Globus pallidus (tissue), 1 donor: ENCODE measurements at regions not wholly inside any gene's neighbourhood (a gene's known extent, or its start where the extent isn't known, plus 50 kb on each side); places are given as distances from the start of the nearest gene placed in this dataset.
"Not testable (repeated sequence)": the region's sequence is repeated elsewhere in the genome, so short reads cannot be mapped to it uniquely, and the experiment has no call there.

Experiments used
- DNase-seq: peaks from one replicate; pipeline ENCODE4 v3.0.0-alpha.2; 2015; ENCODE audit warnings: low spot score

DNA sequence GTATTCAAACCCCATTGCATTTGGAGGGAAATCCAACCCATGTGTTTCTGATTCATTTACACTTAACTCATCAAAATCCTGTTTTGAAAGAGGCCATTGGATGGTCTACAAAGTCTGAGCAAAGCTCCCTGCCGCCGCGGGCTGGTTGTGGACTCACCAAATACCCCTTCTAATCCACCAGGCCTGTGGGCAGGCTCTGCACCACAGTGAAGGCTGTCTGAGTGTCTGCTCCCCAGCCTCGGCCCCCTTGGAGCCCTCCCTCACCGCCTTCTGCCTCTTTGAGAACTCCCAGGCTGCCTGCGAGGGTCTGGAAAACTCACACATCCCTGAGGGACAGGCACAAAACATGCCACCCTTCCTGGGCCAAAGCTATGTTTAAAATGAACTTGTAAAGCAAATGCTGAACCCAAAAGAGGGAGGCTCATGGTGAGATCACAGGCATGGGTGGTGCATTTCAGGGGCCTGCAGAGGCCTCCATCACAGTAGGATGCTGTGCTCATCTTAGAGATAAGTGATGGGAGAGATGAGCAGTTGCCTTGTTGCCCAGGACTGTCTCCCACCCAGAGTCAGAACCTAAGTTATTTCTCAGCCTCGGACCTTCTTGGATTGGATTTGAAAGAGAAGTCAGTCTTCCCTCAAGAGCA lies 225.0 kb downstream of the CYP26B1 start:
- no peak for DNase-seq

DNA sequence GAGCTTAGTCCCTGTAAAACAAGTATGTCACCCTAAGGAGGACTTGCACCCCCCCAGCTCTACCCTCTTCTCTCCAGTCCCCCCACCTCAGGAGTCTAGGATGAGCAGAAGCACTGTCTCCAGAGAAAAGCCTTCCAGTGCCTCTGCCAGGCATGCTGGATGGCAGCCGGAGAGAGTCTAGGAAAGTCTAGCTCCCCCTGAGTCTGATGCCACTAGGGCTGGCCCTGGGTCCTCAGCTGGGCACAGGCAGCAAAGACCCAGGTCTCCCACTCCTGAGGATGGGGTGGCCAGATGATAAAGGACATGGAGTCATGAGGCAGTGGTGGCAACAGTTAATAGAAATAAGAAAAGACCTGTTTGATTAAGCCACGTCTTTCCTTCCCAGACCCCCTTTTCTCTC lies 225.6 kb downstream of the CYP26B1 start:
- DNase-seq = no peak

DNA sequence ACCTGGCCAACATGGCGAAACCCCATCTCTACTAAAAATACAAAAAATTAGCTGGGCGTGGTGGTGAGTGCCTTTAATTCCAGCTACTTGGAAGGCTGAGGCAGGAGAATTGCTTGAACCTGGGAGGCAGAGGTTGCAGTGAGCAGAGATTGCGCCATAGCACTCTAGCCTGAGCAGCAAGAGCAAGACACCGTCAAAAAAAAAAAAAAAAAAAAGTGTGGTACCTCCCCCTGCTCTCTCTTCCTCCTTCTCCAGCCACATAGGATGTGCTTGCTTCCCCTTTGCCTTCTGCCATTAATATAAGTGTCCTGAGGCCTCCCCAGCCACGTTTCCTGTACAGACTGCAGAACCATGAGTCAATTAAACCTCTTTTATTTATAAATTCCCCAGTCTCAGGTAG lies 226.8 kb downstream of the CYP26B1 start:
- DNase-seq = not testable (repeated sequence)

DNA sequence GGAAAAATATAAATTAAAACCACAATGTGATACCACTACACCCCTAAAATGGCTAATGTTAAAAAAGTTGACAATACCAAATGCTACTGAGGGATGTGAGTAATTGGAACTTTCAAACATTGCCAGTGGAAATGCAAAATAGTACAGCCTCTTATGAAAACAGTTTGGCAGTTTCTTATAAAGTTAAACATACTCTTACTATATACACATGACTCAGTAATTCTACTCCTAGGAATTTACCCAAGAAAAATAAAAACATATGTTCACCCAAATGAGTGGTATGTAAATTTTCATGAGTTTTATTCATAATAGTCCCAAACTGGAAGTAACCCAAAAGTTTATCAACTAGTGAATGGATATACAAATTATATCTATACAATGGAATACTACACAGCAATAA lies 228.0 kb downstream of the CYP26B1 start:
- no peak for DNase-seq

DNA sequence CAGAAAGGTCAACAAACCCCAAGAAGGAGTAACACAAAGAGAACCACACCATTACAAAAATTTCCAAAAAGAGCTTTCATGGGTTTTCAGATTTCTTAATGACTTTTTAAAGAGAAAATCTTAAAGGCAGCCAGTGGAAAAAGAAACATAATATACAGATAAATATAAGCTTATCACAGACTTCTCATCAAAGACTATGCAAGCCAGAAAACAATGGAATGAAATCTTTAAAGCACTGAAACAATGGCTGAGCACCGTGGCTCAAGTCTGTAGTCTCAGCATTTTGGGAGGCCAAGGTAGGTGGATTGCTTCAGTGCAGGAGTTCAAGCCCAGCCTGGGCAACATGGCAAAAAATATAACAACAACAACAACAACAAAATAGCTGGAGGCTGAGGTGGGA lies 237.4 kb downstream of the CYP26B1 start:
- no peak for DNase-seq

DNA sequence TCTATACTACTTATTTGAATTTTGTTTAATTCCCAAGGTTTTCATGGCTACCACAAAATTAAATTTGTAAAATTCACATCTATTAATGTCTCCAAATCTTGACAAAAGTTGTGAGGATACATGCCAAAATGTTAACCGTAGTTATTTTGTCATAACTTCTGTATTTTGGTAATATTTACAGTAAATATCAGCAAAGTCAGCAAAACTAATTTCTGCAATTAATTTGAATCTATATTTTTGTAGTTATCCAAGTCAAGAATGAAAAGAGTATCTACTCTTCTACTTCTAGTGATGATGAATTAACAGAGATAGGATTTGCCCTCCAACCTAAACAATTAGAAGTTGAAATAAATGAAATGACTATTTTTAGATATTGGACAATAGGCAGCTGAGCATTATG lies 238.9 kb downstream of the CYP26B1 start:
- no peak for DNase-seq

DNA sequence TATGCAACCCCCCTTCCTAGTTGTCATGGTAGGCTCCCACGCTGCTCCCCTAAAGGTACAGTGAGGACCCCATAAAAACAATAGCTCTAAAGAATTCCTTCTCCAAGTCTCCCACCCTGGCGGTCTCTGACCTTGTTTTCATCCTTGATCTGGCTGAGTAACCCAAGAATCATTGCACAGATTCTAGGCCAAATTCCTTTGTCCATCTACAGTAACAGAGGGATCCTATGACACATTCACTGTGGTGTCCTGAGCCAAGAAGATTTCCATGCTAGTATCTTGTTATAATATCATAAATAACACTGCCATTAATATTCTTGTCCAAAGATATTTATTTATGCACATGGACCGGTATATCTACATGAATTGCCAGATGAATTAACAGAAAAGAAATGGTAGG lies 240.2 kb downstream of the CYP26B1 start:
- DNase-seq = no peak

DNA sequence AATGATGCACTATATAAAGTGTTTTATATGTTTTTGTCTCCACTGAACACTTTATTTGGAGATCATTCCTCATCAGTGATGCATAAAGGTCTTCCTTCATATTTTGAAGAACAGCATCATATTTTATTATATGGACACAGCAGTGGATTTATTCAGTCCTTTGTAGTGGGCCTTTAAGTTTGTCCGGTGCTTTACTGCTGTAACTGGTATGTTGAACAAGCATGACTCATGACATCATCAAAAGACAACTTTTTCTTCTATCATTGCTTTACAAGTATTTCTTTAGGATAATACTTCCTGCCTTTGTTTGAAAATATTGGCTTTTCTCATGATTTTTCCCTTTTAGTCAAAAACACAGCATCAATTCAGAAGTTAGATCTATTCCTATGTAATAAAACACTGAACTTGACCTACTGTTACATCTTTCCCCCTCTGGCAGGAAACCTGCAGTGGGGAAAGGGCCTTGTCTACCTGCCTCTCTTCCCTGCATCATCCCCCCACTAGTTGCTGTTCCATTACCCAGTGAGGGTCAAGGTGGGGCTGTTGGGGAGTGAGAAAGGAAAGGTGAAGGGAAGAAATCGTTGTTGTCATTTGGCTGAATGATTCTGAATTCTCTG lies 241.2 kb downstream of the CYP26B1 start:
- DNase-seq = no peak

DNA sequence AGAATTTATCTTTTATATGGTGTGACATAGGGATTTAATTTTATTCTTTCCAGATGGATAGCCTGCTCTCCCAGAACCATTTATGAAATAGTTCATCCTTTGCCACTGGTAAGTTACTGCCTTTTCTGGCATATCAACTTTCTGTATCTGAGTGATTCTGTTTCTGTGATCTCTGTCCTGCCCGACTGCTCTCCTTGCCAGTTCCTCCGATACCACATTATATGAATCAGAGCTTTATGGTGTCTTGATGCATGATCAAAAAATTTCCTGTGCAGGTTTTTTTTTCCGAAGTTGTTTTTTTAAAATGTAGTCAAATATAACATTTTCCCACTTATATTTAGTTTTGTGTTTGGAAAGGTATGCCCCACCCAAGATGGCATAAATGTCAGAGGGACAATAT lies 242.5 kb downstream of the CYP26B1 start:
- DNase-seq = no peak

DNA sequence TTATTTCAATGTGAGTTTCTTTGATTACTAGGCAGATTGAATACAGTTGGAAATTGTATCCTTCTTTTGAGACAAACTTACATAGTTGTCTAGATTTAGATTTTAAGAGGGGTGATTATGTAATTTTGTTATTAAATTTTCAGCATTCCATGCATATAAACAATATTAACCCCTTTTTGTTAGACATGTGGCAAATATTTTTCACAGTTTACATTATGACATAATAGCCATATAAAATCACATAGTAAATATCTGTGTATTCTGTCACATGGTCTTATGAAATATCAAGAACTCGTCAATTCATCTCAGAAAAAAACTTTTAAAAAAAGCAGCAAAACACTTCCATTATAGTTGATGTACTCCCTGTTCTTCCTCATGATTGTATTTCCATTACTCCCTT lies 243.8 kb downstream of the CYP26B1 start:
- no peak for DNase-seq

DNA sequence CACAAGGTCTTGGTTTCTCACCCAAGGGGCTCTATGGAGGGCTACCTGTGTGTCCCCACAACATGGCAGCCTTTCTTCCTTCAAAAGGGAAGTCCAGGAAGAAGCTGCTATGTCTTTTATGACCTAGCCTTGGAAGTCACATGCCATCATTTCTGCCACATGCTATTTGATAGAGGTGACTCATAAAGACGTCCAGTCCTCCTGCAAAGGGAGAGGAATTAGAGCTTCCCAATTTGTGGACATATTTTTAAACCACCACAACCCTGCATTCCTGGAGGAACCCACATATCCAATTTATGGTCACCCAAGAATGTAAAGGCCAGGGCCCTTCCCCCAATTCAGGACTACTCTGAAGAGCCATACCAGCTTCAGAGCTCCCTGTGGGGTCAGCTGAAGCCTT lies 246.2 kb downstream of the CYP26B1 start:
- no peak for DNase-seq

DNA sequence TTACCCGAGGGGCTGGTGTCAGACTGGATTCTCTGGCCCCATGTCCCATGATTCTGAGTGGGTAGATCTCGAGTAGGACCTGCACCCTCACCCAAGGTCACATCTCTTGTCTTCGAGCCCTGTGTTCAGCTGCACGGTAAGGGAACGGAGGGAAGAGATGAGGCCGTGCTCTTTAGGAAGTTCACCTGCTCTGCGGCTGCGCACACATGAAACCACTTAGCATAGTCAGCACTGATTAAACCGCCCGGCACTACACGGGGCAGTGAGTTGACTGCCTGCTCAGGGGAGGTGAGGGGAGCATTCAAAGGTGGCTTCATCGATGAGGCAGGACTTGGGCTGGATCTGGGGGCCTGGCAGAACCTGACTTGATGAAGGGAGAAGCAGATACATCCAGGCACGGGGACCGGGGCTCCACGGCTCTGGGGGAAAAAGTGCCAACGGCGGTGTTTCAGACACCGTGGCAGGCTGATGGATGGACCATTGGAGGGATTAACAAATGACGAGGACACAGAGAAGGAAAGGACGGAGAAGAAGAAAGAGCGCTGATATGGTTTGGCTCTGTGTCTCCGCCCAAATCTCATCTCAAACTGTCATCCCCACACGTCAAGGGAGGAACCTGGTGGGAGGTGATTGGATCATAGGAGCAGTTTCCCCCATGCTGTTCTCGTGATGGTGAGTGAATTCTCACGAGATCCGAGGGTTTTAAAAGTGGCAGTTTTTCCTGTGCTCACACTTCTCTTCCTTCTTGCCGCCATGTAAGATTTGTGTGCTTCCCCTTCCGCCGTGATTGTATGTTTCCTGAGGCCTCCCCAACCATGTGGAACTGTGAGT lies 248.6 kb downstream of the CYP26B1 start:
- no peak for DNase-seq

DNA sequence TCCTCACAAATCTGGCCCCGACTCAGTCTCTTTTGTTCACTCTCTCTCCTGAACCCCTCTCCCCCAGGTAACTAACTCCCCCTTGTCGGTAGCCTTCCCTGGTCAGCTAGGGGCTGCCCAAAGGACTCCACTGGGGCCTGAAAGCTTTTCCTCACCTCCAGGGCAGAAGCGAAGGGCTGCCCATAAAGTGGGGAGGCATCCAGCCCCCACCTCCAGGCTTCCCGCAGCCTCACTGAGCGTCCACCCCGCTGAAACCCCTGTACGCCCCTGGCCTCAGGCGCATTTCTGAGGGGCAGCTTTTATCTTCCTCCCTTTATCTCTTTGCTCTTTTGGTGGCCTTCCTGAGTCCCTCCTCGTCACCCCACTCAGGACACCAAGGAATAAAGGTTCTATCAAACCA lies 249.3 kb downstream of the CYP26B1 start:
- DNase-seq = no peak

DNA sequence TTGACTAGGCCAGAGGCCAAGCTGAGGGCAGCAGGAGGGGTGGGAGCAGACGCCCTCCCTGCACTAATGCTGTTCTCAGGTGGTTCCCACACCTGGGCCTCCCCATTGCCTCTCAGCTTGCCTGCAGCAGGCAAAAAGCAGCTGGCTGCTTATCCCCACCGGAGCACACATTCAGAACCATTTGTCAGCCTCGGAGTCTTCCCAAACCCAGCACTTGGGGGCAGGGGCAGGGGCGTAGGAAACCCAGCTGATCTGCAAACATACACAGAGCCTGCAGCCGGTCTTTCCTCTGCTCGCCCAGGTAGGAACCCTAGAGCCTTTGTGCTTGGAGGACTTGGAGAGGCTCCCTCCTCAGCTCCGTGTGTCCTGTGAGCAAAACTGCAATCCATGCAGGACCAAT lies 249.8 kb downstream of the CYP26B1 start:
- DNase-seq = no peak

DNA sequence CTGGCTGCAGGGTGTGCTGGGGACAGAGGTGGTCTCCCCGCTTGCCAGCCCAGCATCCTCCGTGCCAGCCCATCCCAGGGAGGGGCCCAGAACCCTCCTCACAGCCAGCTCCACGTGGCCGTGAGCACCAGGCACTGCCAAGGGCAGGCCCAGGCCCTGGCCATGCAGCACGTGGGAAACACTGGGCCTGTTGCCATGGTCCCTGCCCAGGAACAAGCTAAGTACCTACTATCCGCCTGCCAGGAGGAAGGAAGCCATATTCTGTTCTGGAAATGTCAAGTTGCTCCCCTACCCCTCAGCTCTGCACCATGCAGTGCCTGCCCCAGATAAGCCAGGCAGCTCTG lies 250.6 kb downstream of the CYP26B1 start:
- DNase-seq = no peak

DNA sequence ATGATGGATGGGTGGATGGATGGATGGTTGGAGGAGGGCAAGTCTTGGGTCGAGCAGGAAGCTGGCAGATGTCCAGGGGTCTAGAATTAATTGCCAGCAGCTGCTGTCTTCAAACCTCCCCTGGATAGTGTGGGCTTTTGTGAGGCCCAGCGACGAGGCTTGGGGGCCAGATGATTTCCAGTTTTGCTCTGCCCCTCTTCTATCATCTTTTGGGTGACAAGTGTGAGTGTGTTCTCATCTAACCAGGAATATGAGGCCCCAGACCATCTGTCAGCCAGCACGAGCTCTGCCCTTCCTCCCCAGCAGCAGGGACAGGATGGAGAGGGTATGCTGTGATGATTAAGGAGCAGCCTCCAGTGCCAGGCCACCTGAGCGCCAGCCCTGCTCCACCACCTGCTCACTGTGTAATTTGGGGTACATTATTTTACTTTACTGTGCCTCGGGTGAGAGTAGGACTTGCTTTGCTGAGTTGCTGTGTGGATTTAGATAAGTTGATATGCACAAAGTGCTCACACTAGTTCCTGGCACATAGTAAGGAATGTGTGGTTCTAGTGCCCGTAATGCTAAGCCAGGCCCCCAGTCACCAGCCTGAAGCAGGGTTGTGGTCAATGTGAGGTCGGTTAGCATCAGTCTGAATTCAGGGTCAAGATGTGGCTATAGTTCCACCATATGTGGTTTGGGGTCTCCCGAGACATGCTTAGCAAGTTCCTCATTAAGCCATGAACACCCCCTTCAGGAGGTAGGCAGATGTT lies 251.1 kb downstream of the CYP26B1 start:
- DNase-seq = no peak

DNA sequence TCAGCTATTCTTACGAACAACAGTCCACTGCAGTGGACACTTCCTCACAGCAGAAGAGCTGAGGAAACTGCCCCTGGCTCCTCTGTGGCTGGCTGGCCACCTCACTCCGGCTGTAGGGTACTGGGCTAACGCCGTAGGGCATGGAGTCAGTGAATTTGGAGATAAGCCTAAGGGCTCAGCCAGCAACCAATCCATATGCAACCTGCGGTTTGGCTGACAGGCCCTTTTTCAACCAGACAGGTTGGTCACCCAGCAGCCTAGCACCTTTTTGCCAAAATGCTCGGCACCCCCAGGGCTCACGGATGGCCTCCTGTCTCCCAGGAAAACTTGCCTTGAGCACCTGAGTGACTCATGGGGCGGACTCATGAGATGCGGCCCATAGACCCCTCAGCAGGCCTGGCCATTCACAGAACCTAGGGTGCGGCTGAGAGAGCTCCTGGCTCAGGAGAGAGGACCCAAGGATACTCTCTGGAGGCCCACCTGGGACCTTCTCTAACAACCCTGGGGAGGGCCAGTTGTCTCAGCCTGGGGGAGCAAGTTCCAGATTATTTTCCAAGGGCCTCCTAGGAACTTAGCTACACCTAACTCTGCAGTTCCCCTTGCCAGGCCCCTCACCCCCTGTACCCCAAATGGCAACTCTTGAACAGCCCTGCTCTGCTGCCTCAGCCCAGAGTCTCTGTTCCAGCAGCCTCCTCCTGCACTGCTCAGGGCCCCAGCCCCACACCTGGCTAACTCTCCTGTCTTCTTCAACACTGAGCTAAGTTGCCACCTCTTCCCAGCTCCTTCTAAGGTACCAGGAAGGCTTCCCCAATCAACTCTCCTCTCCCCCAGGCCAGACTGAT lies 252.1 kb downstream of the CYP26B1 start:
- no peak for DNase-seq

DNA sequence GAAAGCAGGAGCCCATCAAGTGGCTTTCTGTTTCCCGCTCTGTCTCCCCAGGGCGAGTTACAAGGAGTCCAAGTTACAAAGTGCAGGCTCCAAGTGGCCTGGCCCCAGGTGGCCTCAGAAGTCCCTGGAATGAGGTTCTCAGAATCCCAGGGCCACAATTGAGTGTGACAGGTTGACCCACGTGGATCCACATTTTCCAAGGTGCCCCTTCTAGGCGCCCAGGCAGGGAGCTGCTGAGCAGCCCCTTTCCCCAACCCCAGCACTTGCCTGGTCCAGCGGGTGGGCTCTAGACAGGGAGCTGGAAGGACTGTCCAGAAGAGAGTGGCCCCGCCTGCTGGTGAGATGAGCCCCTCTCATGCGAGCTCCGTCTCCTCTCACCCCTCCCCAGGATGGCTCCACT lies 253.4 kb downstream of the CYP26B1 start:
- DNase-seq = no peak

DNA sequence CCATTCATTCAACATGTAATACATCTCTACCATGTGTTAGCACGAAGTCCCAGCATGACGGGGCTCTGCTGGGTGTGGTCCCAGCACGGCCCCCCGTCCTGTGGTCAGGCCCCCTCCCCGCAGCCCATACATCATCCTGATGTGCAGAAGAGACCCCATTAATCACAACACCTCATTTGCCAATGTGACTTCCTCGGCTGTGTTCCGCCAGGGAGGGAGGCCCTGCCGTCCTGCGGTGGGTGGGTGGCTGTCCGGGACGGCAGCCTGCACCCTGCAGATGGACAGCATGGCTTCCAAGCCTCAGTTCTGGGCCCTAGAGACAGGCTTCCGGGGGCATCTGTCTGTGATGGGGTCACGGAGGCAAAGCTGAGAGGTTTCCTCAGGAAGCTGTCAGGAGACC lies 254.0 kb downstream of the CYP26B1 start:
- DNase-seq = no peak

DNA sequence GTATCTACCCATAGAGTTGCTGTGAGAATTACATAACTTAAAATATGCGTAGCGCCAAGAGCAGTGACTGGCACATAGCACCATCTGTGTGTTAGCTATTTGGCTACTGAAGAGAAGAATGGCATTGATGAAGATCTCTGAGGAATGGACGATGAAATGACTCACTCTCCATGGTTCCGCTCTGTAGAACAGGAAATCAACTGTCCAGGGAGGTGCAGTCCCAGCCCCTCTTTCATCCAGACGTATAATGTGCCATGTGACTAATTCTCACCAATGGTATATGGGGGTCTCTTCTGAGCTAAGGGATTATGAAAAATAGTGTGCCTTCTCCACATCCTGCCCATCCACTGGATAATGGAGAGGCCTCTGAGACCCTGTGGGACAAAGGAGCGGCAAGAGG lies 254.8 kb downstream of the CYP26B1 start:
- no peak for DNase-seq

DNA sequence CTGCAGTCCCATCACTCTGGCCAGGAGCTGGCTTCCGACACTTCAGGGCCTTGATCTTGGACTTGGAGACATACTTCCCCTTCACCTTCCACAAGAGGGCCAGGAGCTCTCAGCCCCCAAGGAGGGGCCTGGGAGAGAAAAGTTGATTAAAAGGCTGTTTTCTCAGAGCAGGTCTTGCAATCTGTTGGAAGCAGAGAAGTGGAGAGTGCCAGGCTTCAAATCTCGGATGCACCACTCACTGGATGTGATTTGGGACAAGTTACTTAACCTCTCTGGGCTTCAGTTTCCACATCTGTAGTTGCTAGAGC lies 255.3 kb downstream of the CYP26B1 start:
- DNase-seq = no peak
